ENCODE measurements at regions not wholly inside any gene's neighbourhood (a gene's known extent, or its start where the extent isn't known, plus 50 kb on each side); places are given as distances from the start of the nearest gene placed in this dataset.

DNA sequence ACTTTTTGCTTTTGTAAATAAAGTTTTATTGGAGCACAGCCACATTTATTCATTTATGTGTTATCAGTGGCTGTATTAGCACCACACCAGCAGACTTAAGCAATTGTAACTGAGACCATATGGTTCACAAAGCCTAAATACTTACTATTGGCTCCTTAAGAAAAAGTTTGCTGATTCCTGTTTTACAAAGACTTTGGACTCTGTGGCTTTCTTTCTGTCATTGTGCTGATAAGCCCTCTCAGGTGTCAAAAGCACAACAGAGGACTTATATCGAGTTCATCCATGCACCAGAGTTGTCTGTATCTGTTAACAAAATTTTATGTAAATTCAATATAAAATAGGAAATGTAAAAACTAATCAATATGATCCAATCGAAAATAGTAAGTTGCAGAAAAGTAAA lies 55.6 kb upstream of the PCSK5 start:
- WGBS (ENCODE audit: low lambda C conversion rate): 2% methylated on average over 2 of the region's 2 CpGs
- POLR2A ChIA-PET: no interaction called here
- no peak overlapping the region for H3K27ac ChIP-seq (ENCODE audit: extremely low read length, insufficient read depth, low read length)
- no peaks in the 10 kb centered on the region for H4K20me1 ChIP-seq (ENCODE audit: insufficient read depth, low read length)
- DNase-seq (ENCODE audit: low spot score) (no peak), ATAC-seq (no peak), FAIRE-seq (no peak)
- H3K27me3 ChIP-seq (ENCODE audit: control insufficient read depth in 1 of 2, insufficient read depth in 2 of 2, low read length in 2 of 2): no peaks in the 10 kb centered on the region
- intact Hi-C loops (cut with micrococcal nuclease; ENCODE audit: unreplicated experiment) (no loop called here), in situ Hi-C loops (cut with HindIII; ENCODE audit: extremely low pct_ligation_motif_present, low pct_unique_long_range_greater_than_20kb) (loop anchor here (25.0 kb wide), 1 partner anchor 548 kb away; no protein-coding TSS in a partner anchor)
- TF ChIP-seq ASH2L (IDR thresholded peaks at IDR 0.05; ENCODE audit: insufficient read length, low read depth, low read length): no peak
- TF ChIP-seq RFX5 (IDR thresholded peaks at IDR 0.05; ENCODE audit: low read depth, low read length): no peak
- TF ChIP-seq MEIS2 (CRISPR knock-in tag; IDR thresholded peaks at IDR 0.05): no peak
- no peak for TF ChIP-seq NFE2L2 (IDR thresholded peaks at IDR 0.05; ENCODE audit: low read length)
- TF ChIP-seq MATR3 (CRISPR knock-in tag; IDR thresholded peaks at IDR 0.05): no peak
- TF ChIP-seq TEAD3 (CRISPR knock-in tag; optimal IDR thresholded peaks at IDR 0.05; ENCODE audit: borderline replicate concordance): no peak
- TF ChIP-seq KDM4B (CRISPR knock-in tag; IDR thresholded peaks at IDR 0.05): no peak
- TF ChIP-seq, protein P1, sequence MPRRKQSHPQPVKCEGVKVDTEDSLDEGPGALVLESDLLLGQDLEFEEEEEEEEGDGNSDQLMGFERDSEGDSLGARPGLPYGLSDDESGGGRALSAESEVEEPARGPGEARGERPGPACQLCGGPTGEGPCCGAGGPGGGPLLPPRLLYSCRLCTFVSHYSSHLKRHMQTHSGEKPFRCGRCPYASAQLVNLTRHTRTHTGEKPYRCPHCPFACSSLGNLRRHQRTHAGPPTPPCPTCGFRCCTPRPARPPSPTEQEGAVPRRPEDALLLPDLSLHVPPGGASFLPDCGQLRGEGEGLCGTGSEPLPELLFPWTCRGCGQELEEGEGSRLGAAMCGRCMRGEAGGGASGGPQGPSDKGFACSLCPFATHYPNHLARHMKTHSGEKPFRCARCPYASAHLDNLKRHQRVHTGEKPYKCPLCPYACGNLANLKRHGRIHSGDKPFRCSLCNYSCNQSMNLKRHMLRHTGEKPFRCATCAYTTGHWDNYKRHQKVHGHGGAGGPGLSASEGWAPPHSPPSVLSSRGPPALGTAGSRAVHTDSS (CRISPR knock-in tag; conservative IDR thresholded peaks at IDR 0.05): no peak
- no peak for TF ChIP-seq ZNF878 (CRISPR knock-in tag; IDR thresholded peaks at IDR 0.05)
- no peak for TF ChIP-seq ZNF841 (CRISPR knock-in tag; IDR thresholded peaks at IDR 0.05; ENCODE audit: borderline replicate concordance)
- no peak for TF ChIP-seq ZSCAN29 (CRISPR knock-in tag; conservative IDR thresholded peaks at IDR 0.05)
- no peak for TF ChIP-seq SNAPC2 (CRISPR knock-in tag; IDR thresholded peaks at IDR 0.05)
- TF ChIP-seq, protein P2, sequence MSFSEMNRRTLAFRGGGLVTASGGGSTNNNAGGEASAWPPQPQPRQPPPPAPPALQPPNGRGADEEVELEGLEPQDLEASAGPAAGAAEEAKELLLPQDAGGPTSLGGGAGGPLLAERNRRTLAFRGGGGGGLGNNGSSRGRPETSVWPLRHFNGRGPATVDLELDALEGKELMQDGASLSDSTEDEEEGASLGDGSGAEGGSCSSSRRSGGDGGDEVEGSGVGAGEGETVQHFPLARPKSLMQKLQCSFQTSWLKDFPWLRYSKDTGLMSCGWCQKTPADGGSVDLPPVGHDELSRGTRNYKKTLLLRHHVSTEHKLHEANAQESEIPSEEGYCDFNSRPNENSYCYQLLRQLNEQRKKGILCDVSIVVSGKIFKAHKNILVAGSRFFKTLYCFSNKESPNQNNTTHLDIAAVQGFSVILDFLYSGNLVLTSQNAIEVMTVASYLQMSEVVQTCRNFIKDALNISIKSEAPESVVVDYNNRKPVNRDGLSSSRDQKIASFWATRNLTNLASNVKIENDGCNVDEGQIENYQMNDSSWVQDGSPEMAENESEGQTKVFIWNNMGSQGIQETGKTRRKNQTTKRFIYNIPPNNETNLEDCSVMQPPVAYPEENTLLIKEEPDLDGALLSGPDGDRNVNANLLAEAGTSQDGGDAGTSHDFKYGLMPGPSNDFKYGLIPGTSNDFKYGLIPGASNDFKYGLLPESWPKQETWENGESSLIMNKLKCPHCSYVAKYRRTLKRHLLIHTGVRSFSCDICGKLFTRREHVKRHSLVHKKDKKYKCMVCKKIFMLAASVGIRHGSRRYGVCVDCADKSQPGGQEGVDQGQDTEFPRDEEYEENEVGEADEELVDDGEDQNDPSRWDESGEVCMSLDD (CRISPR knock-in tag; IDR thresholded peaks at IDR 0.05; ENCODE audit: borderline replicate concordance): no peak
- TF ChIP-seq KLF13 (CRISPR knock-in tag; IDR thresholded peaks at IDR 0.05): no peak
- no peak for TF ChIP-seq ZNF292 (CRISPR knock-in tag; IDR thresholded peaks at IDR 0.05; ENCODE audit: borderline replicate concordance, low read depth)
- no peak for TF ChIP-seq KDM1A (CRISPR knock-in tag; IDR thresholded peaks at IDR 0.05)
- TF ChIP-seq SMYD3 (CRISPR knock-in tag; IDR thresholded peaks at IDR 0.05): no peak
- TF ChIP-seq ZNF562 (CRISPR knock-in tag; IDR thresholded peaks at IDR 0.05; ENCODE audit: borderline replicate concordance): no peak
- H3K4me2 ChIP-seq (ENCODE audit: low read depth, low read length): no peak overlapping the region
- CTCF ChIA-PET (ENCODE audit: low intra/inter-chr PET ratio, low total read pairs): interaction anchor here (0.6 kb wide), 1 partner anchor 76 kb away, joined by 3 read pairs; no protein-coding TSS in a partner anchor
- no peak overlapping the region for H3K4me3 ChIP-seq (replicated peaks in 1 of 3; ENCODE audit: insufficient read depth in 1 of 3, low read depth in 2 of 3, low read length in 3 of 3)
- H3K9me3 ChIP-seq (ENCODE audit: low read length): no peaks in the 10 kb centered on the region
- no peaks in the 10 kb centered on the region for H3K36me3 ChIP-seq (replicated peaks in 1 of 2; ENCODE audit: control insufficient read depth in 1 of 2, insufficient read depth in 2 of 2, low read length in 2 of 2)
- H3K79me2 ChIP-seq (ENCODE audit: insufficient read depth, low read length): no peaks in the 10 kb centered on the region
- H3K9ac ChIP-seq (ENCODE audit: insufficient read depth, low read depth, low read length): no peak overlapping the region
- H2AFZ ChIP-seq (ENCODE audit: low read length): no peak overlapping the region
- no peaks in the 10 kb centered on the region for H3K4me1 ChIP-seq (ENCODE audit: insufficient read depth, low read length)
- no TSS peak for BruUV-seq (replicated peaks)
